NT2/D1 (cell line): ENCODE measurements at regions not wholly inside any gene's neighbourhood (a gene's known extent, or its start where the extent isn't known, plus 50 kb on each side); places are given as distances from the start of the nearest gene placed in this dataset.

Experiments
- DNase-seq: peaks from one replicate; pipeline ENCODE4 v3.0.0-alpha.2; 2011; ENCODE audit warnings: low read depth, low spot score
- H3K27me3 ChIP-seq: 2 replicates; pipeline ENCODE4 v1.6.0; 2011; ENCODE audit warnings: mild to moderate bottlenecking; ENCODE audit not compliant: insufficient read length, insufficient read depth
- H3K36me3 ChIP-seq: 2 replicates; pipeline ENCODE4 v1.6.1; 2011; ENCODE audit warnings: mild to moderate bottlenecking, low read length, mixed read lengths; ENCODE audit not compliant: insufficient read depth, insufficient read length
- H3K4me1 ChIP-seq: 2 replicates; pipeline ENCODE4 v1.5.1; 2011; ENCODE audit not compliant: insufficient read depth, insufficient read length
- H3K4me3 ChIP-seq: 2 replicates; pipeline ENCODE4 v1.5.1; 2011; ENCODE audit warnings: low read depth; ENCODE audit not compliant: insufficient read length
- H3K9ac ChIP-seq: 2 replicates; pipeline ENCODE4 v1.6.0; 2011; ENCODE audit warnings: low read depth; ENCODE audit not compliant: insufficient read length
- H3K9me3 ChIP-seq: 2 replicates; pipeline ENCODE4 v1.5.1; 2011; ENCODE audit warnings: mild to moderate bottlenecking, low read length; ENCODE audit not compliant: insufficient read depth
- SUZ12 ChIP-seq: IDR thresholded peaks from 2 replicates; pipeline ENCODE4 v1.6.1; 2011; ENCODE audit not compliant: insufficient read length, insufficient read depth; ENCODE audit errors: extremely low read depth
- YY1 ChIP-seq: IDR thresholded peaks from 2 replicates; pipeline ENCODE4 v1.6.1; 2011; ENCODE audit not compliant: insufficient read length, insufficient read depth
- ZNF274 ChIP-seq: IDR thresholded peaks from 2 replicates; pipeline ENCODE4 v1.6.1; 2011; ENCODE audit warnings: mild to moderate bottlenecking, low read depth, low read length

- Histone ChIP-seq H3K9ac (no peak overlapping the region), H3K4me3 (no peak overlapping the region)
Measured at GRCh38 chr12:105423237-105423636, 92.7 kb downstream of the C12orf75 start.

GRCh38 chr12:105423921-105424320, 93.4 kb downstream of the C12orf75 start:
- H3K9me3 ChIP-seq = peaks cover 6% of the 10 kb centered on the region
- no peak for TF ChIP-seq ZNF274
- no peaks in the 10 kb centered on the region for H3K27me3 ChIP-seq
- H3K36me3 ChIP-seq = no peaks in the 10 kb centered on the region
- H3K4me3 ChIP-seq = no peak overlapping the region
- no peak for DNase-seq
- no peak overlapping the region for H3K9ac ChIP-seq
- H3K4me1 ChIP-seq = peaks cover 2% of the 10 kb centered on the region

More at GRCh38 chr12:105423237-105423636, 92.7 kb downstream of the C12orf75 start:
- Histone ChIP-seq H3K4me1 (peaks cover 5% of the 10 kb centered on the region), H3K9me3 (peaks cover 6% of the 10 kb centered on the region), H3K36me3 (no peaks in the 10 kb centered on the region), H3K27me3 (no peaks in the 10 kb centered on the region)
- DNase-seq = no peak
- no peak for TF ChIP-seq YY1
- TF ChIP-seq SUZ12 = no peak
- TF ChIP-seq ZNF274 = no peak

DNA sequence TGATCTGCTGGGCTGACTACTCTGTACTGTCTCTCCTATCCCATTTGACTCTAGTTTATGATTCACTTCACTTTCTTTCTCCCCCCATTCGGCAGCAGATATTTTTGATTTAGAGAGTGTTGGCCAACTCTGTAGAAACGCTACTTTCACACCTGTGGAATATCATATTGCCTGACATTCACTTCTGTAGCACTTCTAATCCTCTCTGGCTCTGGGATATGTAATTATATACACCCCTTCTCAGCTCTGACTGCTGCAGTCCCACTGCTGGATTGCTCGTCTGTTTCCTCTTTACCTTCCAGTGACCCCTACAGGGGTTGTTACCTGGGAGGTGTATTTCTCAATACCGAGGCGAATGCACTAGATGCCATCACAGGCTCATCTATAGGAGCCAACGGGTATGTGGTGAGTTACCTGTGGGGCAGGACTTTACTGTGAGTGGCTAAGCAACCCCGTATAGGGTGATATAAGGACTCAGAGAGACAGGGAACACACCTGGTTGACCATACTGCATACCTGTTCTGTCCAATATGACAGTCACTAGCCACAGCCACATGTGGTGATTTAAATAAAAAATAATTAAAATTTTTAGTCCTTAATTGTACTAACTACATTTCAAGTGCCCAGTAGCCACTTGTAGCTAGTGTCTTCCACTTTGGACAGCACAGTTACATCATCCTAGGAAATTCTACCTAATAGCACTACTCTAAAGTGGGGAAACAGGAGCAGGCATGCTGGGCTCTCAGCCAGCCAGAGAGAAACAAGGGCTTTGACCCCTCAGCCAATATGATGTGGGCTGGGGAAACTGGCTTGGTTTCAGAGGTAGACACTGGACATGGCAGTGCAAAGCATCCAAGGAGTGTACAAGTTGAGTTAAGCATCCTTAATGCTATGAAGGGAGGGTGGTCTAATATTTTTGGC, 95.0 kb downstream of the C12orf75 start:
- Histone ChIP-seq H3K27me3 (no peaks in the 10 kb centered on the region), H3K9me3 (peaks cover 6% of the 10 kb centered on the region), H3K4me1 (no peaks in the 10 kb centered on the region), H3K36me3 (no peaks in the 10 kb centered on the region), H3K9ac (no peak overlapping the region), H3K4me3 (no peak overlapping the region)
- TF ChIP-seq SUZ12 = no peak
- TF ChIP-seq YY1 = no peak
- TF ChIP-seq ZNF274 = no peak
- no peak for DNase-seq

DNA sequence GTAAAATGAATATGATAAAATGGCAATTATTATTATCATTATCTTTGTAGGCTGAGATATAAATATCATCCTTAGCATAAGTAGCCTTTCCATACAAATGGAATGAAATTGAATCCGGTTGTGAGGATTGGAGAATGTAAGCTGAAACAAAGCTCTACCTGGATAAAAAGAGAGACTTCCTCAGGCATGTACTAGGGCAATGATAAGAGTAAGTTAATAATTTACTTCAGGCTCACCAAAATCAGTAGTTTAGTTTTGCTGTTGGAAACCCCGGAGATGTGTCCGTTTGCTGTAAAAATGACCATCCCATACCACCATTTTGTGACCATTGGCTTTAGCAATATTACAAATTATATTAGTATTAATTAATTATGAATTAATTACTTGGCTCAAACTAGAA, 96.3 kb downstream of the C12orf75 start:
- Histone ChIP-seq H3K9ac (no peak overlapping the region), H3K4me1 (no peaks in the 10 kb centered on the region), H3K9me3 (peaks cover 6% of the 10 kb centered on the region), H3K27me3 (no peaks in the 10 kb centered on the region), H3K36me3 (no peaks in the 10 kb centered on the region), H3K4me3 (no peak overlapping the region)
- TF ChIP-seq SUZ12 = no peak
- no peak for TF ChIP-seq ZNF274
- TF ChIP-seq YY1 = no peak
- no peak for DNase-seq

DNA sequence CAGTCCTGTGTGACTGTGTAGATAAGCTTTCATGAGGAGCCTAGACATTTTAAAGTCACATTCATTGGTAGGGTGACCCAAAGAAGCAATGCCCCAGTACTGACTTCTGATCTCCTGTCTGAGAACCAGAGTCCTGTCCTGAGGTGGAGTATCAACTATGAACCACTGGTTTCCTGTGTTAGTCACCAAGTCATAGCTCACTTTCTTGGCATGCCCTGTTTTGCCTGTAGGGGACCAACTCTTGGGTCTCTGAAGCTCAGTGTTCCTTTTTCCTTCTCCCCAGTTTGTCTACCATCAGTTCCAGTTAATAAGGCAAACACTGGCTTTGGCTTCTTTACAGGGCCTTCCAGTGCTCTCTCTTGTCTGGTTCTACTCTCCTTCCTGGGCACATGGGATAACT, 97.4 kb downstream of the C12orf75 start:
- Histone ChIP-seq H3K9ac (no peak overlapping the region), H3K4me1 (no peaks in the 10 kb centered on the region), H3K36me3 (no peaks in the 10 kb centered on the region), H3K9me3 (peaks cover 6% of the 10 kb centered on the region), H3K4me3 (no peak overlapping the region), H3K27me3 (no peaks in the 10 kb centered on the region)
- TF ChIP-seq SUZ12 = no peak
- no peak for TF ChIP-seq ZNF274
- TF ChIP-seq YY1 = no peak
- DNase-seq = no peak

DNA sequence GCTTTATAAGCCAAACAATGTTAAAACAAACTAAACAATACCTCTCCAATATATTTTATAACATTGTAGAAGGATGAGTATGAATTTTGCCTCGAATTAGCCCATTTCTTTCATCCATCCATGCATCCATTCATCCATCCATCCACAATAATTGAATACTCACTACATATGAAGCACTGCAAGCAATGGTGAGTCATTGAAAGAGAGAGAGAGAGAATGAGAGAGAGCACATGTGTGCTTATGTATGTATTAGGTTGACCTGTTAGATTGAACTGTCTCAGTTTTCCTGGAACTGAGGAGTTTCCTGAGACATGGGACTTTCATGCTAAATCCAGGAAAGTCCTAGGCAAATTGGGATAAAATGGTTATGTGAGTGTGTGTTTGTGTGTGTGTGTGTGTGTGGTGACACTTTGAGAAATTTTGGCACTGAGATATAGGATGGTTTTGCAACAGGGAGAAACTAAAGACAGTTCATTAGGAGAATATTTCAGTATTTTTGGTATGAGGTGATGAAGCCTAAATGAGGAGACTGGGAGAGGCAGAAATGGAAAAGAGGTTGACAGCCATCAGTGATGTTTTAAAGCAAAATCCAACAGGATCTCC, 98.4 kb downstream of the C12orf75 start:
- Histone ChIP-seq H3K36me3 (no peaks in the 10 kb centered on the region), H3K9ac (no peak overlapping the region), H3K9me3 (peaks cover 3% of the 10 kb centered on the region), H3K27me3 (no peaks in the 10 kb centered on the region), H3K4me1 (no peaks in the 10 kb centered on the region), H3K4me3 (no peak overlapping the region)
- no peak for DNase-seq
- no peak for TF ChIP-seq SUZ12
- no peak for TF ChIP-seq YY1
- no peak for TF ChIP-seq ZNF274

DNA sequence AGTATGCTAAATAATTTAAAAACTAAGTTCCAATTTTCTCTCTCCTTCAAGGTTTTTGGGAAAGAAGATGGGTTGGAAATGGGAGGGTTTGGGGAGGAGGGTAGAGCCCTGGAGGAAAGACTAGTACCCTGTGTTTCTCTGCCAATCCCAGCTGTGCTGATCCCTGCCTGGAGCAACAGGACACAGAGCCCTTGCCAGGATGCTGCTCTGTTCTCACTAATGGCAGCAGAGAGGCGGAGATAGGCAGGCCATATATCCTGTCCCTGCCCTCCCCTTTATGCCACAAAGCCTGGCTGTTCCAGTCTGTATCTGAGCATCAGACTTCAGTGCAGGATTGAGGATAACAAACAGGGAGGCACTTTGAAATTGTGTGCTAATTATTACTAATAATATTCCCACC, 99.0 kb downstream of the C12orf75 start:
- TF ChIP-seq SUZ12 = no peak
- TF ChIP-seq YY1 = no peak
- TF ChIP-seq ZNF274 = no peak
- H3K4me3 ChIP-seq = no peak overlapping the region
- no peaks in the 10 kb centered on the region for H3K27me3 ChIP-seq
- H3K9ac ChIP-seq = no peak overlapping the region
- no peaks in the 10 kb centered on the region for H3K36me3 ChIP-seq
- no peaks in the 10 kb centered on the region for H3K4me1 ChIP-seq
- H3K9me3 ChIP-seq = no peaks in the 10 kb centered on the region
- DNase-seq = no peak
